ENCODE measurements at regions not wholly inside any gene's neighbourhood (a gene's known extent, or its start where the extent isn't known, plus 50 kb on each side); places are given as distances from the start of the nearest gene placed in this dataset.

DNA sequence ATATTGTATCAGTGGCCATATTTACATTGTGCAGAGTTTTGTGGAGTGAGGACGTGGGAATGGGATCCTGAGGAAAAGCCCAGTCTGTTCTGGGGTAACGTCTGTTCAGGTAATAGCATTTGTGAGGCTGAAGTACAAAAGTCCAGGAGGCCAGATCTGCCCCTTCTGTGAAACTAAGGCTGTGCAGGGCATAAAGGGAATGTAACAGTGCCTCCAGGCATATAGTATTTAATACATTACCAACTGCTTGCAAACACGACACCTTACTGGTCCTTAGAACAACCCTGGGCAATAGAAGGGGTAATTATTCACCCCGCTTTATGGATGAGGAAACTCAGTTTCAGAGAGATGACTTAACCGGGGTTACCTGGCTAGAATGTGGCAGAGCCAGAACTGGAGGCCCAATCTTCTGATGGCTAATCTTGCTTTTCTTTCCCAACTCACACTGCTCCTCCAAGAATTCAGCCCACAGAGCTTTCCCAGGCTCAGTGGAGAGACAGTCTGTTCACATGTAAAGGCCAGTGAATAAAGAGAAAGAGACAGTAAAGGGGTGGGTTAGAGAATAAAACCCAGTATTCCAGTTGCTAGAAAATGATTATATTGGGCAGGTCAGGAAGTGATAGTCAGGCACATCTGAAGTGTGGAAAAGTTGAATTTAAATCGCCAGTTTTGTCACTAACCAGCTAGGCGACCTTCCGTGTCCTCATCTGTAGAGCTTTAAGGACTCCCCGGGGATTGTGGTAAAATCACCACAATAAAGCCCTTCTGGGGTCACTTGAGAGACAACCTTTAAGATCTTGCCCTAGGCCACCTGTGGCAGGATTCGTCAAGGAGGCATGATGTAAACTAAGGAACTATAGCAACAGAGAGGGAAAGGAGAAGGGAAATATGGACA, 280.7 kb upstream of the CITED2 start:
- DNase-seq (ENCODE audit: low read depth, low spot score): no peak

DNA sequence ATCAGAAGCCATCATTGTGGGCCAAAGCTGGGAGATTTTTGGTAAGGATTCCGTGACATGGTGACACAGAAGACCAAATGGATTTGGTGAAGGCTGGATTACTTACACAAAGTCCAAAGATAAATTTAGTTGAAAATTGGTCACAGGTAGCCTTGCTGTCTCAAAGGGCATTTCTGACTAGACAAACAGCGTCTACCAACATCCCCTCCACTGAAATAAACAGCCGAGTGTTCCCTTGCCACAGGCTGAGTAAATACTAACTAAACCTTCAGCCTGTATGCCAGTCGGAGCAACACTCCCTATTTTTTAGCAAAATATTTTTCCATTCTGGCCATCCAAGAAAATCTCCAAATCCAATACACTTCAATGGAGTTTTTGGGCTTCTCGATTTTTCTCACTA, 279.9 kb upstream of the CITED2 start:
- no peak for DNase-seq (ENCODE audit: low read depth, low spot score)

DNA sequence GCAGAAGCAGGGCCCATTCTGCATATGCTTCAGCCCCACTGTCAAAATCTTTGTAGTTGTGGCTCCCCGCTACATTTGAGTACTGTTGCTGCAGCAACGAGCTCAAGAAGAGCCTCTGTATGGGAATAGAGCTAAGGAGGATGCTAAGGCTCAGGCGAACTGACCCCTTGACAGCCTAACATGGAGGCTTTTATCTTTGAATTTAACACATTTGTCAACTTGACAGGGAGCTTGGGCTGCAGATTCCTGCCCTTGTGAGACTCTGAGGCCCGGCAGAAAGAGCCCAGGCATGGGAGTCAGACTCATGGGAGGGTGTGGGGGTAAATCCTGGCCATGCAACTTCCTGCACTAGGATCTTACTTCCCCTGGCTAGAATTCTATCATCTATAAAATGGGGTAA, 278.7 kb upstream of the CITED2 start:
- no peak for DNase-seq (ENCODE audit: low read depth, low spot score)

DNA sequence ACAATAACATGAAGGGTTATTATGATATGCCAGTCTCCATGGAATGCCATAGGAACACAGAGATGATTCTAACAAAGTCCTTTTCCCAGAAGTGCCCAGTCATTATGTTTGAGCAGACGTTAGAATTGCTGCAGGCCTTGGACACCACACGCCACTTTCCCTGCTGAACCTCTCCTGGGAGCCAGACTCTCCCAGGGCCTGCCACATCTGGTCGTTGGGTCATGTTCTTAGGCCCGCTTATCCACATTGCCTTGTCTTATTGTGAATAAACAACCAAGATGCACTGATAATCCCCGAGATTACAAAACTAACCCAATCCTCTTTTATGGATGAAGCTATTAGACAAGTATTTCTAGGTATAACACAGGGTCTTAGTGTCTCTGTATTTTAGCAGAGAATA, 276.5 kb upstream of the CITED2 start:
- DNase-seq (ENCODE audit: low read depth, low spot score): no peak

DNA sequence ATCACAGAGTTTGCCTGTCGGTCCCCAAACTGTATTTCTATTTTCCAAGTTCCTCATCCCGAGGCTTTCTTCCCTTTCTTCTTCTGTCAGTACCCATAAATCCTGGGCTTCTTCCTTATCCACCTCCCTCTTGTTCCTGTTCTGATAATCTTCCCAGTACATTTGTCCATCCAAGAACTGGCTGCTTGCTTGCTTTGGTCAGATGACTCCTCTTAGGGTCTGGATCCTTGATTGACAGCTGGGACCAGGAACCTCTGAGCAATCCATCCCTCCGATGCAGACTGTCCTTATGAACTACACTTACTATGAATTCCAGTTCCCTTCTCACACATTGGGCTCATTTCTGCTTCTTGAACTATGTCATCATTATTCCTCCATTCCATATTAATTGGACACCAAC, 275.3 kb upstream of the CITED2 start:
- DNase-seq (ENCODE audit: low read depth, low spot score): no peak

DNA sequence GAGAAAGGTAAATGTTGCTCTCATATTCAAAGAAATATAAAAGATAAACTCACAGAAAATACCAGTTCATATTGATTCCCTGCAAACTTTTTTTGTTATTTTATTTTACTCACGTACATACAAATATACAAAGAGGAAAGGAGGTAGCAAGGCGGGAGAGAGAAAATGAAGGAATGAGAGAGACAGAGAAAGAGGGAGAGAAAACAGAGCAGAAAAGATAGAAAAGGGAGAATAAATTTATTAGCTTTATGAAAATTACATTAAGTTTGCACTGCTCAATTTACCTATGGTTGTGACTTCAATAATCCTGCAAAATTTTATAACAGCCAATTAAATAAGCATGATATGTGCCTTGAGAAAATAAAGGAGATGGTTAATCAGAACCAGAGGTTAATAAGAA, 274.7 kb upstream of the CITED2 start:
- no peak for DNase-seq (ENCODE audit: low read depth, low spot score)

DNA sequence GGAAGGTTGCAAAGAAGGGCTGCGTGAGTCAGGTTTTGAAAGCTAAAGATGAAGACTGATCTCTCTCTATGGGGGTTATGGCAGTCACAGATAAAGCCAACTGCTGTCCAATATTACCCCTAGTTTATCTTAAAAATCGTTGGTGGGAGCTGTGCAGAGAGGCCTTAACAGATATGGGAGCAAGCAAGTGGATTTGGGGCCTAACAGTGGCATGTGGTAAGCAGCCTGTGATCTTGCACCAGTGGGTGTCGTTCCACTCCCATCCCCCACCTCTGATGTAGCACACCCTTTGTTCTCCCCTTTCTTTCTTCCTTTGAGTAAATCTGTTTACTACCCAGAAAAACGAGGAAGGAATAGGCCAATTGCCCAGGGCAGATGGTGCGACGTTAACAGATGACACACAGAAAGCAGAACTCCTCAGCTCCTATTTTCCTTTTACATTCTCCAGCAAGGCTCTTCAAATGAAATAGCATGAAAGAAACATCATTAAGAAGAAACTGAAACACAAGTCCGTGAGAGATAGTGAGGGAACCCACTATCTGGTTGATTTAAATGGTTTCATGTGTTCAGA, 274.1 kb upstream of the CITED2 start:
- no peak for DNase-seq (ENCODE audit: low read depth, low spot score)

DNA sequence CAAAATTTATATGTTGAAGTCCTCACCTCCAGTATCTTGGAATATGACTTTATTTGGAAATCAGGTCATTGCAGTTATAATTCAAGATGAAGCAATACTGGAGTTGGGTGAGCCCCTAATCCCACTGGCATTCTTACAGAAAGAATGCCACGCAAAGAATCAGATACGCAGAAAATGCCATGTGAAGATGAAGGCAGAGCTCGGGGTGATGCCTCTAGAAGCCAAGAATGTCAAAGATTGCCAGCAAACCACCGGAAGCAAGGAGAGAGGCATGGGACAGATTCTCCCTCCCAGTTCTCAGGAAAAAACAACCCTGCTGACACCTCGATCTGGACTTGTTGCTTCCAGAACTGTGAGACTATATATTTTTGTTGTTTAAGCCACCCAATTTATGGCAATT, 273.4 kb upstream of the CITED2 start:
- no peak for DNase-seq (ENCODE audit: low read depth, low spot score)

DNA sequence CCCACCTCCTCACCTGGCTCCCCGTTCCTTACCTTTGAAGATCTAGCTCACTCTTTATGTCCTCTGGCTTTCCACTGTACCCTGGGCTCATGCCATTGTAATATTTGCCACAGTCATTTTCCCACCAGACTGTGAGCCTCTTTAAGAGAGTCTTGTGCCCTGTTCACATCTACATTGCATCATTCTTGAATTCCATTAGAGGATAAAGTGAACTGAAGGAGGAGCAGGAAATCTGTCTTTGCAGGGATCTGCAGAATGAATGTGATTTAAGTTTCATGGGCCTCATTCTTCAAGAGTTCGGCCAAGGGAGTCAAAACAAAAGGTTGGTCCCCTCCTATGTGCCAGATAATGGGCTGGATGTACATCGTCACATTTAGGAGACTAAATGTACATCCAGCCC, 272.6 kb upstream of the CITED2 start:
- DNase-seq (ENCODE audit: low read depth, low spot score): no peak

DNA sequence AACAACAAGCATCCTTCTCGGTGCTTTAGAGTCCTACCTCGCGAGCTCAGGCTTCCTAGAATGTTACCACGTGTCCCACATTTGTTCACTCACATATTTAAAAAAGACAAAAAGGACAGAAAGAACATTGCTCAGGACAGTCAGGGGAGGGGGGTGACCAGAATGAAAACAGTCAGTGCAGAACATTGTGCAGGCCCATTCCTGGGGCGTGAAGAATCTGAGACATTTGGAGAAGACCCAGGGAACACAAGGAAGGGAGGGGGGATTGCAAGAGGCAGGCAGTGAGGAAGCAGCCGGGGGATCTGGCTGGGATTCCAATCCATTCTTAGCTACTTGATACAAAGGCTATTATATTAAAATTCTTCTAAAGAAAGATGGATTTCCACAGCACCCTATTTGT, 270.4 kb upstream of the CITED2 start:
- no peak for DNase-seq (ENCODE audit: low read depth, low spot score)

DNA sequence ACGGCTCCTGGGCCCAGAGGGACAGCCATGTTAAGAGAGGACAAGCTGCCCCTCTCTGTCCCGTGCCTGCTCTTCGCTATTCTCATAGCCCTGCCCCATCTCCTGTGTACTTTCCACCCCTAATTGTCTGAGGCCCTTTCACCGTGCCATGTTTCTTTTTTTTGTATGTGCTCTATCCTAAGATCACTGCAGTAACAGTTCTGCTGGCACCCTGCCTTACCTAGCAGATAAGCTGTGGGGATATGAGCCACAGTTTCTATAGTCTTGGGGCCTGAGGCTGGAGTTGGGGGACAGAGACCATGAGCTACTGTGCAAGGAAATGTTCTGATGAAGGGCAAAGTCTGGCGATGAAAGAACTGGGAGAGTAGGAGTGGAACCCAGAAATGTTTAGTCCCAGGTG, 269.5 kb upstream of the CITED2 start:
- DNase-seq (ENCODE audit: low read depth, low spot score): no peak

DNA sequence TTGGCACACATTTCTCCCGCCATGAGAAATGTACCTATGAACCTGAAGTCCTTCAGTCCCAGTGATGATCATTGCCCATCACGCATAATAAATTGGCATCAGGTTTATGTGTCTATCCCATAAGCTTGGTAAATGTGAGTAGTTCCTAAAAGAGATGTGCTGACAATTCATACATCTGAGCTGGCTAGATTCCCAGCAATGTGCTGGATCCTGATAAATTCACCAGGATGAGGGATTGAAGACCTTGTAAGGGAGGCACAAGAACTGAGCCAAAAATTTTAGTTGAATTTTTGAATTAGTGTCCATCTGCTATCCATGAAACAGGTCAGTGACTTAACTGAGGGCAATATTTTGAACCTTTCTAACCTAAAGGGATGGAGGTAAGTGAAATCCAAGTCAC, 267.9 kb upstream of the CITED2 start:
- no peak for DNase-seq (ENCODE audit: low read depth, low spot score)

DNA sequence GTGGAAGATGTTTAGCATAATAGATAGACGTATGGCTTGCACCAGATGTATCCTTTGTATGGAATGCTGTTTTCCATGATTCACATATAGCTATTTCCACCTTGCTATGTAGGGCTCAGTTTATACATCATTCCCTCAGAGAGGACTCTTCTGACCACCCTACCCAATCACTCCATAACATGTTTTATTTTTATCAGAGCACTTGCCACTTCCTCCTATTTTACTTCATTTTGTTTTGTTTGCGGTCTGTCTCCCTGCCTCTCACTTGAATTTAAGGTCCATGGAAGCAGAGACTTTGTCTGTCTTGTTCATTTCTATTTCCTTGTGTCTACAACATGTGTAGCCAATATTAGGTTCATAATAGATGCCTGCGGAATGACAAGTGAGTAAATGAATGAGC, 266.9 kb upstream of the CITED2 start:
- DNase-seq (ENCODE audit: low read depth, low spot score): no peak

DNA sequence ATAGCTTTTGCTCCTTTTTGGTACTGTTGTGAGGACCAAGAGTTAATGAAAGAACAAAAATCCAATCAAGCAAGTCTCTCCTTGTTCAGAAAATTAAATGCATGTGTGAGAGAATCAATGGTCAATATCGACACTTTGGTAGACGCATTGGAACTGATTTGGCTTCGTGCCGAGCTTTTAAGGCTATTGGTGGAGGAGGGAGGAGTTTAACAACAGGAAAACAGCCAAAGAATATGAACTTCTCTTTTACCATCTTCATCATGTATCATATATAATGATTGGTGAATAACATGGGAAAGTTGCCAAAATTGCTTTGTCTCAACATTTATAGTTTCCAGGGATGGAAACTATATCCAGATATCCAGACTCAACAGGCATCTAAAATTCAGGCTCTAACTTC, 266.5 kb upstream of the CITED2 start:
- no peak for DNase-seq (ENCODE audit: low read depth, low spot score)

DNA sequence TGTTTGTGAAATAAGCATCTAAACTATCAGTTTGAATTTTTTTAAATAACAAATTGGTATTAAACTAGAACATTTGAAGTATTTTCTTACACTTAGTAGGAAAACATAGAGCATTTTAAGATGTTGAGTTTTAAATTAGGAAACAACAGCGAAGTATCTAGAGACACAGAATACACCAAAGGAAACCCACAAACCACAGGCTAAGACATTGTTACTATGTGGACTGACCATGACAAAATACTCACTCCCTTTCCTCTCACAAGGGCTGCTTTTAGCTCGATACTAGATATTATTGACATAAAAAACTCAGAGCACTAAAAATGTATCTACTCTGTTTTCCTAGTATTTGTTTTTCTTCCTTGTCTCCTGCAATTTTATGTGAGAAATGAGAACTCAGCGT, 266.0 kb upstream of the CITED2 start:
- DNase-seq (ENCODE audit: low read depth, low spot score): no peak

DNA sequence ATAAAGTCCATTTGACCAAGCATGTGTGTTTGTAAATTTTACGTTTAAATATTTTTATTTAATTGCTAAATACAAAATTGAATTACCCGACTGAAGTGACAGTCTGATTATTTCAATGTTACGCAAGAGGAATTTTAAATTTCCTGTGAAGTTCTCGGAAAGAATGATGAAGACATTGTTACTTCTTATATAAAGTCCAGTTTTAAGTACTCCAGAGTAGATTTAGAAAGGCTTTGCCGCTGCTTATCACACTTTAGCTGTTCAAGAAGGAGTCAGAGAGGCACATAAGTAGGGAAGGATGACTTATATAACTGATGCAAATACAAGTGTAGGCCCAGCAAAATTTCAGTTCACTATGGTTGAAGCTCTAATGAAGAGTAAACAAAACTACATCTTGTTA, 265.1 kb upstream of the CITED2 start:
- DNase-seq (ENCODE audit: low read depth, low spot score): no peak

DNA sequence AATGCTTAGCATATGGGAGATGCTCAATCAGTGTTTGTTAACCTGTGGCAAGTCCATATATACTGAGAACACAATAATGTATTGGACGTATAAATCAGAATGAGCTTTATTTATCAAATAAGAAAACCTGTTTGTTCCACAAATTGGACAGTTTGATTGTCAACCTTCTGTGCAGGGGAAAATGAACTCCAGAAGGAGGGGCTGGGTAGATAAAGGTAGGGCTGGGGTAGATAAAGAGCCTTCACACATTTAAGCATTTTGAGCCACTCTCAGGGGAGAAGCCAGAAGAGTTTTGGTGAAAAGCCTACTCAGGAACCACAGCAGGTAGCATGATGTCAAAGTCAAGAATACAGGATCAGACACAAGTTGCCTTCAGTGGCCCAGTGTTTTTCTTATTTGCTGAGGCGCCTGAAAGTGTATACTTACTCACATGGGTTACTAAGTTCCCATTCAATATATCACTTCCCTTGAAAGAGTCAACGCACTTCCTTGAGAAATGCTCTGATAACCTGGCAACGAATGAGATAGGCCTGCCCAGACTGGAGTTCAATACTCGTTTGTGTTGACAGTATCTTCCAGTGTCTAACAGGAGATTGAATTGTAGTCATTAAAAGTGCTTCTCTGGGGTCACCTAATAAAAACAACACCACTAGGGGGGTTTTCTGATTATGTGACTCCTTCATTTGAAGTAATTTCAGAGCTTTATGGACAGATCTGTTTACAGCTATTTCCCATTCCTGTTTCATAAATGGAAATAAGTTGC, 263.9 kb upstream of the CITED2 start:
- no peak for DNase-seq (ENCODE audit: low read depth, low spot score)

DNA sequence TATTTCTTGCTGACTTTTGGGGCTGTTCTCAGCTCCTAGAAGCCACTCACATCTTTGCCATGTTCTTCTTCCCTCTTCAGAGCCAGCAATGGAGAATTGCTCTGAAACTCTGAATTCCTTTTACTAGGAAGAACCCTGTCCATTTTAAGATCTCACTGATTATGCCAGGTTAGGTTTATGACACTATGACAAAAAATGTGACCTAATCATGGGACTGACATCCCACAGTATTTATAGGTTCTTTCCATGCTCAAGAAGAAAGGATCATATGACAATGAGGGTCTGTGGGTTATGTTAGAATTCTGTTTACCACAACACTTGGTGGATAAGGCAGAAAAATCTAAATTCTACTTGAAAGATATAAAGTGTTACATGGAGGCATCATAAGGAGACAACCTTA, 263.3 kb upstream of the CITED2 start:
- DNase-seq (ENCODE audit: low read depth, low spot score): no peak

DNA sequence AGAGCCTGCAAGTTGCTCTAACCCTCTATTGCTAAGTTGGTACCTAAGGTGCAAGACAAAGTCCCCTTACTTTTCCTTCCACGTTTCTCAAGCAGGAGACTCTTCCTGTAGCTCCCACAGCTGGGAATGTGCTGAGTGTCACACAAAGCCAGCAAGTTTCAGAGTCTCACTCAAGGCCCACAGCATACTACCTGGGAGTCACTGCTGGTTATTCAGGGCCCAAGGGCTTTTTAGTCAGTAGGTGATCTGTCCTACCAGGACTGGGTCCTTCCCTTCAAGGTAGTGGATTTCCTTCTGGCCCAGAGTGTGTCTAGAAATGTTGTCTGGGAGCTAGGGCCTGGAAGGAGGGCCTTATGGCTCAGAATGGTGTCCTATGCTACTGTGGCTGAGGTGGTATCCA, 261.9 kb upstream of the CITED2 start:
- DNase-seq (ENCODE audit: low read depth, low spot score): no peak

DNA sequence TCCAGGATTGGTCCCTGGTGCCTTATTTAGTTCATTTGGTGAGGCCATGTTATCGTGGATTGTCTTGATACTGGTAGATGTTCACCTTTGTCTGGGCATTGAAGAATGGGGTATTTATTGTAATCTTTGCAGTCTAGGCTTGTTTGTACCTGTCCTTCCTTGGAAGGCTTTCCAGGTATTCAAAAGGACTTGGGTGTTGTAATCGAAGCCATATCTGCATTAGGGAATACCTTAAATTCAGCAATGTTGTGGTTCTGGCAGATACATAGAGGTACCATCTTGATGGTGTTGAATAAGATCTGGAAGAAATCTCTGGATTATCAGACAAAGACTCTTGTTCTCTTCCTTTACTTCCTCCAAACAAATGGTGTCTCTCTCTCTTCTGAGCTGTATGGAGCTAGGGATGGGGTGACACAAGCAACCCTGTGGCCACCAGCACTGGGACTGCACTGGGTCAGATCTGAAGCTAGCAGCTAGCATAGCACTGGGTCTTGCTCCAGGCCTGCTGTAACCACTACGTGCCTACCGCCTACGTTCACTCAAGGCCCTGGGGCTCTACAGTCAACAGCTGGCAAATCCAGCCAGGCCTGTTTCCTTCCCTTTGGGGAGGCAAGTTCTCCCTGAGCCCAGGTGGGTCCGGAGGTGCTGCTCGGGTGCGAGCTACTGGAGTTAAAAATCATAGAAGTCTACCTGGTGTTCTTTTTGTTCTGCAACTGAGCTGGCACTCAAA, 261.1 kb upstream of the CITED2 start:
- DNase-seq (ENCODE audit: low read depth, low spot score): no peak

DNA sequence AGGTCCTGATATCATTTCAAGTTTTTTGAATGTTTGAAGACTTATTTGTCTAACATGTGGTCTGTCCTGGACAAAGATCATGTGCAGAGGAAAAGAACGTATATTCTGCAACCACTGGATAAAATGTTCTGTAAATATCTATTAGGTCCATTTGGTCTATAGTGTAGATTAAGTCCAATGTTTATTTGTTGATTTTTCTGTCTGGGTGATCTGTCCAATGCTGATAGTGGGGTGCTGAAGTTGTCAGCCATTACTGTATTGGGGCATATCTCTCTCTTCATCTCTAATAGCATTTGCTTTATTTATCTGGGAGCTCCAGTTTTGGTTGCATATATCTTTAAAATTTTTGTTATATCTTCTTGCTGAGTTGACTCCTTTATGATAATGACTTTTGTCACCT, 258.4 kb upstream of the CITED2 start:
- no peak for DNase-seq (ENCODE audit: low read depth, low spot score)

DNA sequence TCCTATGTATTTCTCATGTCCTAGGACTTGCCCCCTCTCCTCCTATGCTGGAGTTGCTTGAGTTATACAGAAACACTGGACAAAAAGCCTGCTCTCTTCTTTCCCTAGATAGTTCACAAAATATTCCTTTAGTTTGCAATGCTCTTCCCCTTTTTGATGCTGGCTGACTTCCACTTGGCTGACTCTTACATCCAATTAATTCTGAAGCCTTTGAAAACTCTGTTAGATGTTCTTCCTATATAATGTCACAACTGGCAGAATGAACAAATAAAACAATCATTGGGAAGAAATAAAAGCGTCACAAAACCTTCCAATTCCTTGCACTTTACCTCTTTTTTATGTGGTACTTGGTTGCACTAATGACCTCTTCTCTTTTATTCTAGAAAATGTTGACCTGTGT, 253.8 kb upstream of the CITED2 start:
- no peak for DNase-seq (ENCODE audit: low read depth, low spot score)

Data from pulmonary artery endothelial cell (primary cell).